WTC11 (cell line): ENCODE measurements at regions not wholly inside any gene's neighbourhood (a gene's known extent, or its start where the extent isn't known, plus 50 kb on each side); places are given as distances from the start of the nearest gene placed in this dataset.

Experiments
- ATAC-seq: fragments of 200-7000 bp; cut with Tn5 transposase; 2 replicates; pipeline ENCODE4 v1.10.0; 2021; ENCODE audit warnings: mild to moderate bottlenecking, moderate library complexity
- CTCF ChIA-PET: fragments of 300-600 bp; sonication (Branson Sonifier 250); formaldehyde crosslinking; loops from one replicate; lab custom pipeline; 2021; ENCODE audit warnings: antibody characterized with exemption; lab: Charles Lee
- POLR2A ChIA-PET: fragments of 350-600 bp; sonication (Branson Sonifier 250); formaldehyde crosslinking; loops from one replicate; lab custom pipeline; 2021; ENCODE audit warnings: antibody characterized with exemption; lab: Charles Lee
- DNase-seq: peaks from one replicate; pipeline ENCODE4 v3.0.0; 2021; ENCODE audit warnings: low spot score
- H3K27ac Mint-ChIP-seq: 2 replicates; pipeline ENCODE4 v1.8.0; 2021; ENCODE audit warnings: mixed read lengths
- H3K27me3 Mint-ChIP-seq: 2 replicates; pipeline ENCODE4 v1.8.0; 2021; ENCODE audit warnings: low read depth, mild to moderate bottlenecking, moderate library complexity, mixed read lengths
- H3K36me3 Mint-ChIP-seq: 2 replicates; pipeline ENCODE4 v1.8.0; 2021; ENCODE audit warnings: mixed read lengths
- H3K4me1 Mint-ChIP-seq: 2 replicates; pipeline ENCODE4 v1.8.0; 2022; ENCODE audit warnings: mixed read lengths
- H3K4me3 Mint-ChIP-seq: 2 replicates; pipeline ENCODE4 v1.8.0; 2021; ENCODE audit warnings: mild to moderate bottlenecking, moderate library complexity, mixed read lengths
- H3K9me3 Mint-ChIP-seq: 2 replicates; pipeline ENCODE4 v1.8.0; 2021; ENCODE audit warnings: mixed read lengths
- CBFB ChIP-seq: sonication (generic); formaldehyde crosslinking; IDR thresholded peaks from 2 replicates; pipeline ENCODE4 v1.8.1; 2022; ENCODE audit warnings: mild to moderate bottlenecking, low read depth, missing genetic modification reagents
- FOXP1 ChIP-seq: sonication (generic); formaldehyde crosslinking; IDR thresholded peaks from 2 replicates; pipeline ENCODE4 v1.8.0; 2022; ENCODE audit warnings: missing genetic modification reagents, mild to moderate bottlenecking, moderate library complexity, borderline replicate concordance
- JAZF1 ChIP-seq: fragments of 250-450 bp; sonication (Bioruptor Pico); IDR thresholded peaks from 2 replicates; pipeline ENCODE4 v1.9.0; 2021; ENCODE audit warnings: moderate library complexity, mild to moderate bottlenecking, inconsistent platforms
- KAT7 ChIP-seq: sonication (generic); formaldehyde crosslinking; IDR thresholded peaks from 2 replicates; pipeline ENCODE4 v1.8.1; 2023; ENCODE audit warnings: missing genetic modification reagents, mild to moderate bottlenecking, borderline replicate concordance
- NFE2L1 ChIP-seq: sonication (generic); formaldehyde crosslinking; IDR thresholded peaks from 2 replicates; pipeline ENCODE4 v1.8.1; 2023; ENCODE audit warnings: missing genetic modification reagents
- NFYB ChIP-seq: sonication (generic); formaldehyde crosslinking; conservative IDR thresholded peaks from 2 replicates; pipeline ENCODE4 v1.8.0; 2022; ENCODE audit warnings: low read depth, missing genetic modification reagents
- NR1H2 ChIP-seq: sonication (generic); formaldehyde crosslinking; IDR thresholded peaks from 2 replicates; pipeline ENCODE4 v1.9.0; 2021; ENCODE audit warnings: mild to moderate bottlenecking, moderate library complexity, missing genetic modification reagents
- NR2C2 ChIP-seq: sonication (generic); formaldehyde crosslinking; IDR thresholded peaks from 2 replicates; pipeline ENCODE4 v1.8.0; 2022; ENCODE audit warnings: mild to moderate bottlenecking, missing genetic modification reagents
- SOX15 ChIP-seq: fragments of 250-450 bp; sonication (Bioruptor Pico); IDR thresholded peaks from 2 replicates; pipeline ENCODE4 v1.9.0; 2021; ENCODE audit warnings: mild to moderate bottlenecking
- SP1 ChIP-seq: sonication (generic); formaldehyde crosslinking; conservative IDR thresholded peaks from 2 replicates; pipeline ENCODE4 v1.8.1; 2022; ENCODE audit warnings: missing genetic modification reagents
- TCF7 ChIP-seq: sonication (generic); formaldehyde crosslinking; IDR thresholded peaks from 2 replicates; pipeline ENCODE4 v1.8.0; 2022; ENCODE audit warnings: mild to moderate bottlenecking, low read depth, missing genetic modification reagents, moderate library complexity
- TEAD1 ChIP-seq: sonication (generic); formaldehyde crosslinking; IDR thresholded peaks from 2 replicates; pipeline ENCODE4 v1.8.0; 2022; ENCODE audit warnings: mild to moderate bottlenecking, missing genetic modification reagents
- TEAD4 ChIP-seq: sonication (generic); formaldehyde crosslinking; IDR thresholded peaks from 2 replicates; pipeline ENCODE4 v1.8.0; 2022; ENCODE audit warnings: mild to moderate bottlenecking, missing genetic modification reagents
- ZBTB21 ChIP-seq: sonication (generic); formaldehyde crosslinking; IDR thresholded peaks from 2 replicates; pipeline ENCODE4 v1.8.1; 2023; ENCODE audit warnings: mild to moderate bottlenecking, missing genetic modification reagents, borderline replicate concordance
- ZNF138 ChIP-seq: sonication (generic); formaldehyde crosslinking; conservative IDR thresholded peaks from 2 replicates; pipeline ENCODE4 v1.8.1; 2022; ENCODE audit warnings: mild to moderate bottlenecking, moderate library complexity, missing genetic modification reagents
- ZNF317 ChIP-seq: sonication (generic); formaldehyde crosslinking; IDR thresholded peaks from 2 replicates; pipeline ENCODE4 v1.8.1; 2023; ENCODE audit warnings: low read depth, mild to moderate bottlenecking, moderate library complexity, missing genetic modification reagents, borderline replicate concordance
- TF ChIP-seq, protein P1 (sequence below): sonication (generic); formaldehyde crosslinking; IDR thresholded peaks from 2 replicates; pipeline ENCODE4 v1.8.0; 2022; ENCODE audit warnings: mild to moderate bottlenecking, missing genetic modification reagents
- TF ChIP-seq, protein P2 (sequence below): sonication (generic); formaldehyde crosslinking; IDR thresholded peaks from 2 replicates; pipeline ENCODE4 v1.8.1; 2023; ENCODE audit warnings: mild to moderate bottlenecking, missing genetic modification reagents
- TF ChIP-seq, protein P3 (sequence below): fragments of 250-450 bp; sonication (Bioruptor Pico); IDR thresholded peaks from 2 replicates; pipeline ENCODE4 v2.1.2; 2022; ENCODE audit warnings: mild to moderate bottlenecking, moderate library complexity
- TF ChIP-seq, protein P4 (sequence below): sonication (generic); formaldehyde crosslinking; IDR thresholded peaks from 2 replicates; pipeline ENCODE4 v1.8.0; 2022; ENCODE audit warnings: missing genetic modification reagents
- TF ChIP-seq, protein P5 (sequence below): fragments of 250-450 bp; sonication (Bioruptor Pico); IDR thresholded peaks from 2 replicates; pipeline ENCODE4 v1.9.0; 2021; ENCODE audit warnings: moderate library complexity, mild to moderate bottlenecking, inconsistent platforms, borderline replicate concordance
- TF ChIP-seq, protein P6 (sequence below): sonication (generic); formaldehyde crosslinking; IDR thresholded peaks from 2 replicates; pipeline ENCODE4 v1.8.0; 2022; ENCODE audit warnings: mild to moderate bottlenecking, missing genetic modification reagents

DNA sequence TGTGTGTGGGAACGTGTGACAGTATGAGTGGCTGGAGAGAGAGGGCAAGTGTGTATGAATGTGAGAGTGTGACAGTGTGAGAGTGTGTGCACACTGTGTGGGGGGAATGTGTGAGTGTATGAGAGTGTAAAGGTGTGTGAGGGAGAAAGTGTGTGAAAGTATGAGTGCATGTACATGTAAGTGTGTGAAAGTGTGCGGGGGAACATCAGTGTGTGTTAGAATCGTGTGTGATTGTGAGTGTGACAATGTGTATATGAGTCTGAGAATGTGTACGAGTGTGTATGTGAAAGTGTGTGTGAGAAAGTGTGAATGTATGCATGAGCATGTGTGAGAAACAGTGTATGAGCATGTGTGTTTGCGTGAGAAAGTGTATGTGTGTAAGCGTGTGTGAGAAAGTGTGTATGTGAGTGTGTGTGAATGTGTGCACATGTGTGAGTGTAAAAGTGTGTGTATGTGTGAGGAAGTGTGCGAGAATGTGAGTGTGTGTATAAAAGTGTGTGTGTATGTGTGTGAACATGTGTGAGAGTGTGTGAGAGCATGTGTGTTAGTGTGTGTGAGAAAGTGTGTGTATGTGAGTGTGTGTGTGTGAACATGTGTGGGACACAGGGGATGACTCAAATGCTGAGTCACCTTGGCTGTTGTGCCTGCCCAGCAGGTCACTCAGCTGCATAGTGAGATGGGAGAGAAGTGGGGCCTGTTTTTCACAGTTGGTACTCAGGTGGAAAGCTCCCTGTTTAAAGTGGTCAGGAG is 220.5 kb upstream of the TBX3 start:
- CTCF ChIA-PET: no interaction called here
- no peaks in the 10 kb centered on the region for H3K27me3 Mint-ChIP-seq
- no peaks in the 10 kb centered on the region for H3K4me1 Mint-ChIP-seq
- no peak overlapping the region for H3K4me3 Mint-ChIP-seq
- H3K27ac Mint-ChIP-seq: no peak overlapping the region
- no peak for ATAC-seq
- no peaks in the 10 kb centered on the region for H3K36me3 Mint-ChIP-seq
- no peak for DNase-seq
- POLR2A ChIA-PET: no interaction called here
- H3K9me3 Mint-ChIP-seq: no peaks in the 10 kb centered on the region
- no peak for TF ChIP-seq KAT7 (CRISPR knock-in tag)
- 0 out of 2 replicates have a peak, but pooled peaks have one; percentile 65 for TF ChIP-seq NFE2L1
- TF ChIP-seq ZNF138 (CRISPR knock-in tag): no peak
- TF ChIP-seq, protein P1, sequence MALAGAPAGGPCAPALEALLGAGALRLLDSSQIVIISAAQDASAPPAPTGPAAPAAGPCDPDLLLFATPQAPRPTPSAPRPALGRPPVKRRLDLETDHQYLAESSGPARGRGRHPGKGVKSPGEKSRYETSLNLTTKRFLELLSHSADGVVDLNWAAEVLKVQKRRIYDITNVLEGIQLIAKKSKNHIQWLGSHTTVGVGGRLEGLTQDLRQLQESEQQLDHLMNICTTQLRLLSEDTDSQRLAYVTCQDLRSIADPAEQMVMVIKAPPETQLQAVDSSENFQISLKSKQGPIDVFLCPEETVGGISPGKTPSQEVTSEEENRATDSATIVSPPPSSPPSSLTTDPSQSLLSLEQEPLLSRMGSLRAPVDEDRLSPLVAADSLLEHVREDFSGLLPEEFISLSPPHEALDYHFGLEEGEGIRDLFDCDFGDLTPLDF (CRISPR knock-in tag): no peak
- TF ChIP-seq ZBTB21 (CRISPR knock-in tag): no peak
- TF ChIP-seq NR1H2 (CRISPR knock-in tag): no peak
- TF ChIP-seq, protein P2, sequence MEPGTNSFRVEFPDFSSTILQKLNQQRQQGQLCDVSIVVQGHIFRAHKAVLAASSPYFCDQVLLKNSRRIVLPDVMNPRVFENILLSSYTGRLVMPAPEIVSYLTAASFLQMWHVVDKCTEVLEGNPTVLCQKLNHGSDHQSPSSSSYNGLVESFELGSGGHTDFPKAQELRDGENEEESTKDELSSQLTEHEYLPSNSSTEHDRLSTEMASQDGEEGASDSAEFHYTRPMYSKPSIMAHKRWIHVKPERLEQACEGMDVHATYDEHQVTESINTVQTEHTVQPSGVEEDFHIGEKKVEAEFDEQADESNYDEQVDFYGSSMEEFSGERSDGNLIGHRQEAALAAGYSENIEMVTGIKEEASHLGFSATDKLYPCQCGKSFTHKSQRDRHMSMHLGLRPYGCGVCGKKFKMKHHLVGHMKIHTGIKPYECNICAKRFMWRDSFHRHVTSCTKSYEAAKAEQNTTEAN (CRISPR knock-in tag): peak; percentile 90; the same call in 1 of the 2 replicates
- no peak for TF ChIP-seq NR2C2 (CRISPR knock-in tag)
- TF ChIP-seq, protein P3, sequence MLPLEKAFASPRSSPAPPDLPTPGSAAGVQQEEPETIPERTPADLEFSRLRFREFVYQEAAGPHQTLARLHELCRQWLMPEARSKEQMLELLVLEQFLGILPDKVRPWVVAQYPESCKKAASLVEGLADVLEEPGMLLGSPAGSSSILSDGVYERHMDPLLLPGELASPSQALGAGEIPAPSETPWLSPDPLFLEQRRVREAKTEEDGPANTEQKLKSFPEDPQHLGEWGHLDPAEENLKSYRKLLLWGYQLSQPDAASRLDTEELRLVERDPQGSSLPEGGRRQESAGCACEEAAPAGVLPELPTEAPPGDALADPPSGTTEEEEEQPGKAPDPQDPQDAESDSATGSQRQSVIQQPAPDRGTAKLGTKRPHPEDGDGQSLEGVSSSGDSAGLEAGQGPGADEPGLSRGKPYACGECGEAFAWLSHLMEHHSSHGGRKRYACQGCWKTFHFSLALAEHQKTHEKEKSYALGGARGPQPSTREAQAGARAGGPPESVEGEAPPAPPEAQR (CRISPR knock-in tag): no peak
- TF ChIP-seq TEAD4 (CRISPR knock-in tag): no peak

DNA sequence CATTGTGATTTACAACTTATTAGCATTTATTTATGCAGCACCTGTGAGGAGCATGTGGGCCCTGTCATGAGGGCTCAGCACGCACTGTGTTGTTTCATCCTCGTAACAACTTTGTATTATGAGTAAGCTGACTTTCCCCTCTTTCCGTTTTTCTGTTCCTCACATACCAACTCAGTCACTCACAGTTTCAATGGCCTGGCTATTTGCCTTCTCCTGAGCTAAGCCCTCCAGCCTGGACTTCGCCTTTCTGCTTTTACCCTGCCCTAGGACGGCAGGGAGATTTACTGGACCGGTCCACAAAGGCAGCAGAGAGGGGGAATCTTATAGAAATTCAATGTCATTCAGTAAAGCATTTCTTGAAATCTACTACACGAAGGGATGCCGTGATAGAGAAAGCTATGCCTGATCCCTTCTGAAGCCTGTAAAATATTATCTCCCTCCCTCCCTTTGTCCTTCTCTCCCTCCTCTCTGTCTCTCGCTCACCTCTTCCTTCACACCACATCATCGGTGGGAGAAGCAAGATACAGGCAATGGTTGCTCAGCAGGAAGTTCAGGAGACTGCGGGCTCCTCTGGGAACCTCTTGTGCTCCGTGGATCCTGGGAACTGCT is 219.2 kb upstream of the TBX3 start:
- ATAC-seq: no peak
- CTCF ChIA-PET: no interaction called here
- no peaks in the 10 kb centered on the region for H3K27me3 Mint-ChIP-seq
- TF ChIP-seq FOXP1 (CRISPR knock-in tag) (no peak), TEAD1 (CRISPR knock-in tag) (no peak), NFE2L1 (no peak), ZNF317 (CRISPR knock-in tag) (no peak), TCF7 (no peak), JAZF1 (CRISPR knock-in tag) (no peak), CBFB (no peak), SOX15 (CRISPR knock-in tag) (no peak), NFYB (no peak), SP1 (no peak)
- TF ChIP-seq, protein P4, sequence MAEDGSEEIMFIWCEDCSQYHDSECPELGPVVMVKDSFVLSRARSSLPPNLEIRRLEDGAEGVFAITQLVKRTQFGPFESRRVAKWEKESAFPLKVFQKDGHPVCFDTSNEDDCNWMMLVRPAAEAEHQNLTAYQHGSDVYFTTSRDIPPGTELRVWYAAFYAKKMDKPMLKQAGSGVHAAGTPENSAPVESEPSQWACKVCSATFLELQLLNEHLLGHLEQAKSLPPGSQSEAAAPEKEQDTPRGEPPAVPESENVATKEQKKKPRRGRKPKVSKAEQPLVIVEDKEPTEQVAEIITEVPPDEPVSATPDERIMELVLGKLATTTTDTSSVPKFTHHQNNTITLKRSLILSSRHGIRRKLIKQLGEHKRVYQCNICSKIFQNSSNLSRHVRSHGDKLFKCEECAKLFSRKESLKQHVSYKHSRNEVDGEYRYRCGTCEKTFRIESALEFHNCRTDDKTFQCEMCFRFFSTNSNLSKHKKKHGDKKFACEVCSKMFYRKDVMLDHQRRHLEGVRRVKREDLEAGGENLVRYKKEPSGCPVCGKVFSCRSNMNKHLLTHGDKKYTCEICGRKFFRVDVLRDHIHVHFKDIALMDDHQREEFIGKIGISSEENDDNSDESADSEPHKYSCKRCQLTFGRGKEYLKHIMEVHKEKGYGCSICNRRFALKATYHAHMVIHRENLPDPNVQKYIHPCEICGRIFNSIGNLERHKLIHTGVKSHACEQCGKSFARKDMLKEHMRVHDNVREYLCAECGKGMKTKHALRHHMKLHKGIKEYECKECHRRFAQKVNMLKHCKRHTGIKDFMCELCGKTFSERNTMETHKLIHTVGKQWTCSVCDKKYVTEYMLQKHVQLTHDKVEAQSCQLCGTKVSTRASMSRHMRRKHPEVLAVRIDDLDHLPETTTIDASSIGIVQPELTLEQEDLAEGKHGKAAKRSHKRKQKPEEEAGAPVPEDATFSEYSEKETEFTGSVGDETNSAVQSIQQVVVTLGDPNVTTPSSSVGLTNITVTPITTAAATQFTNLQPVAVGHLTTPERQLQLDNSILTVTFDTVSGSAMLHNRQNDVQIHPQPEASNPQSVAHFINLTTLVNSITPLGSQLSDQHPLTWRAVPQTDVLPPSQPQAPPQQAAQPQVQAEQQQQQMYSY (CRISPR knock-in tag): no peak
- TF ChIP-seq, protein P5, sequence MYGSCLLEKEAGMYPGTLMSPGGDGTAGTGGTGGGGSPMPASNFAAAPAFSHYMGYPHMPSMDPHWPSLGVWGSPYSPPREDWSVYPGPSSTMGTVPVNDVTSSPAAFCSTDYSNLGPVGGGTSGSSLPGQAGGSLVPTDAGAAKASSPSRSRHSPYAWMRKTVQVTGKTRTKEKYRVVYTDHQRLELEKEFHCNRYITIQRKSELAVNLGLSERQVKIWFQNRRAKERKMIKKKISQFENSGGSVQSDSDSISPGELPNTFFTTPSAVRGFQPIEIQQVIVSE (CRISPR knock-in tag): no peak
- TF ChIP-seq, protein P3 (CRISPR knock-in tag): no peak
- TF ChIP-seq, protein P6, sequence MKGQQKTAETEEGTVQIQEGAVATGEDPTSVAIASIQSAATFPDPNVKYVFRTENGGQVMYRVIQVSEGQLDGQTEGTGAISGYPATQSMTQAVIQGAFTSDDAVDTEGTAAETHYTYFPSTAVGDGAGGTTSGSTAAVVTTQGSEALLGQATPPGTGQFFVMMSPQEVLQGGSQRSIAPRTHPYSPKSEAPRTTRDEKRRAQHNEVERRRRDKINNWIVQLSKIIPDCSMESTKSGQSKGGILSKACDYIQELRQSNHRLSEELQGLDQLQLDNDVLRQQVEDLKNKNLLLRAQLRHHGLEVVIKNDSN (CRISPR knock-in tag): no peak

More for the DNA sequence above, 219.2 kb upstream of the TBX3 start:
- H3K36me3 Mint-ChIP-seq: no peaks in the 10 kb centered on the region
- H3K4me1 Mint-ChIP-seq: no peaks in the 10 kb centered on the region
- H3K27ac Mint-ChIP-seq: no peak overlapping the region
- no peak overlapping the region for H3K4me3 Mint-ChIP-seq
- no peak for DNase-seq
- no peaks in the 10 kb centered on the region for H3K9me3 Mint-ChIP-seq
- POLR2A ChIA-PET: no interaction called here
